ENCODE measurements at regions not wholly inside any gene's neighbourhood (a gene's known extent, or its start where the extent isn't known, plus 50 kb on each side); places are given as distances from the start of the nearest gene placed in this dataset.

DNA sequence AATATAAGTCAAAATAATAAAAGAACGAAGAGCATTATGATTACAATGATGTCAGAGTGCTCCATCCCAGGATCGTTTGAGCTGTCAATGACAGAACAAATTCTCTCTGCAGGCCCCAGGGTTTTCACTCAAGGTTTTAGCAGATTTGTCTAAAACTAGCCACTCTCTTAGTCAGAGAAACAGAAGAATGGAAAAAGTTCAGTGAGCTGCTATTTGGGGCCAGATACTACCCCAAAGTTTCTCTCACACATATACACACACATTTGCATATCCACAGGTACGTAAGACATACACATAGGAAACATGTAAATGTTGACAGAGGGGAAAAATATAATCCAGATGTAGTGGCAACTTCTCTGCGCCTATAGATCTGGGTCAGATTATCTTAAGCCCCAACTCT, 76.3 kb upstream of the SEMA6A start:
- DNase-seq: no peak

DNA sequence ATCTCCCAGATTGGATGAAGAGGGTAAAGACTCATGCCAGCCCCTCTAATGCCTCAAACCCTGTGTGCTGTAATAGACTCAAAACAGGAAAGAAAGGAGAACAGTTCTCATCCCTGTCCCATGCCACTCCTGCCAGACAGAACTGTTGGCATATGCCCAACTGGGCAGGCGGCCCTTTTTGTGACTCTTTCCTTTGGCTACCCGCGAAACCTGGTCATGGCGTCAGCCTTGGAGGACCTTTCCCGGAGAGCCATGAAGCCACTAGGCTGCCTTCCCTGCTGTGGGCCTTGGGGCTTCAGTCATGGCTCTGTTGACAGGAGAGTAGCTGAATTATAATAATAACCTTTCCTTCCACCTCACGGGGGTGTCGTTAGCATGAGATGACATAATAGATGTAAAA, 75.9 kb upstream of the SEMA6A start:
- no peak for DNase-seq

DNA sequence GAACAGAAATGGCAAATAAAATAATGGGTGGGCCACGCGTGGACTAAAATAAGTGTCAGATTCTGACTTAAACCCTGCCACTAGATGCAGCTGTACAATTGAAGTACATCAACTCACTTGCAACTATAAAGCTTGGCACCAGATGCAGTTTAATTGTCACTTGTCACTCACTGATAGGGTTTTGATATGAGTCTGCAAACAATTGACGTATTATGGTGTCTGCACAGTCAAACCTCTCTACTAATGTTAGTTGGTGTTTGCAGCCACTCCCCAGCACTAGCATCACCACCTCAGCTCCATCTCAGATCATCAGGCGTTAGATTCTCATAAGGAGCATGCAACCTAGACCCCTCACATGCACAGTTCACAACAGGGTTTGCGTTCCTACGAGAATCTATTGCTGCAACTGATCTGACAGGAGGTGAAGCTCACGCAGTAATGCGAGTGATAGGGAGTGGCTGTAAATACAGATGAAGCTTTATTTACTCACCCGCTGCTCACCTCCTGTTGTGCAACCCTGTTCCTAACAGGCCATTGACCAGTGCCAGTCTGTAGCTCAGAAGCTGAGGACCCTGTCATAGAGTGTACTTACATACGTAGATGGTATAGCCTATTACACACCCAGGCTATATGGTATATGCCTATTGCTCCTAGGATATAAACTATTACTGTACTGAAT, 72.1 kb upstream of the SEMA6A start:
- DNase-seq: no peak

DNA sequence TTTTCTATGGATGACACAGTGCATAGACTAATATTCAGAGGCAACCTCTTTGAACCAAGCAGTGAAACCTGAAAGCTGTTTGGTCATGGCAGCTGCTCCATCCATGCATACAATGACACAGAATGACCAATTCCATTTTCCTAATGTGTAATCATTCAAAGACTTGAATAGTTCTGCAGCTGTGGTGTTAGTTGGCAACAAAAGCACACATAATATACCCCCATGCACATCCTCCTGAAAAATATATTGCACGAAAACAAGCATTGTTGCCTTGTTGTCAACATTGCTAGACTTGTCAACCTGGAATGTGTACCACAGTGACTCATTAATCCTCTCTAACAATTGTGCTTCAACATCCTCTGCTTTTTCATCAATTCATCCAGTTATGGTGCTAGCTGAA, 71.0 kb upstream of the SEMA6A start:
- DNase-seq: no peak

DNA sequence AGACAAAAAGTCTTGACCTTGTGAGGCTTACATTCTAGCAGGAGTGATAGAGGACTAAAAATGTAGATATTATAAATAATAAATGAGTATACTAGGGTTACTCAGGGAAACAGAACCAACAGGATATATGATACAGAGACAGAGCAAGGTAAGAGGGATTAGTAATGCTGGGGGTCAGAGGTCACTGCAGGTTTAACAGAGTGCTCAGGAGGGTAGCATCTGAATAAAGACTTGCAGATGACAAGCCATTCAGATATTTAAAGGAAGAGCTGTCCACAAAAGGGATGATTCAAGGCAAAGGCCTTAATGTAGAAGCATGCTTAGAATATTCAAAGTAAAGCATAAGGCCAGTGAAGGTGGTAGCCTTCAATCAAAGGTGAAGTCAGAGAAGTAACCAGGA, 65.6 kb upstream of the SEMA6A start:
- DNase-seq: no peak

DNA sequence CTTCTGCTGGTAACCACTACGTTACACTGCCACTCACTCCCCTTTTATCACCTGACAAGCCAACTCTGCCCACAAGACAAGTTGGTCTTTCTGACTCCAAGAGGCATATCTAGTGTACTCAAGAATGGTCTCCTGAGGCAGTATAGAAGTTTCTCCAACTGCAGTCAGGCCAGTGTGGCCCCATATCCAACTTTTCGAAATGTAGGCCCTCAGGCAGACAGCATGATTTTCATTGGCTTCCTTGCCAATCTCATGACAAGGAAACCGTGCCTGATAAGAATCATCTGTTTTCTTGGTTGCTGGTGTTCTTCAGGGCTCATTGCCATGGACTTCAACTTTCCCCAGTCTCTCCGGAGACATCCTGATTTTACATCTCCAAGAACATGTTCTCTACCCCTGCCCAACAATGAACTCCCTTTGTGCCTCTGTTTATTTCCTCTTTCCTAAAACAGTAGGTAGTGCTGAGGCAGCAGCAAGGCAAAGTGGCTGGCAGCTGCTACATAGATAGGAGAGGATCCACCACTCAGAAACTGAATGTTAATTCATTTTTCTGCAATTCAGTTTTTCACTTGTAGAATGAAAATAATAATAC, 62.6 kb upstream of the SEMA6A start:
- DNase-seq: no peak

DNA sequence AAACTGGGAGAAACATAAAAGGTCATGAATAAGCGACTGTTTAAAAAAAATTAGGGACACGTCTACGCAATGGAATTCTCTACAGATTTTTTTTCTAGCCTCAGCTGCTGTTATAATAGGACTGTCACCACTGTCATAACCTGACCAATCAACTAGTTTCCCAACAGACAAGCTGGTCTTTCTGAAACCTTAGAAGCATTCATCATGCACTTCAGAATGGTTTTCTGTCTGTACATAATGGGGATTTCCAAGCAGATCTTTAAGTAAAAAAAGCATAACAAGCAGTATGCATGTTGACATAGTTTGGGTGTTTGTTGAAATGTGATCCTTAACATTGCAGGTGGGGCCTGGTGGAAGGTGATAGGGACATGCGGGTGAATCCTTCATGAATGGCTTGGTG, 58.3 kb upstream of the SEMA6A start:
- DNase-seq: no peak

DNA sequence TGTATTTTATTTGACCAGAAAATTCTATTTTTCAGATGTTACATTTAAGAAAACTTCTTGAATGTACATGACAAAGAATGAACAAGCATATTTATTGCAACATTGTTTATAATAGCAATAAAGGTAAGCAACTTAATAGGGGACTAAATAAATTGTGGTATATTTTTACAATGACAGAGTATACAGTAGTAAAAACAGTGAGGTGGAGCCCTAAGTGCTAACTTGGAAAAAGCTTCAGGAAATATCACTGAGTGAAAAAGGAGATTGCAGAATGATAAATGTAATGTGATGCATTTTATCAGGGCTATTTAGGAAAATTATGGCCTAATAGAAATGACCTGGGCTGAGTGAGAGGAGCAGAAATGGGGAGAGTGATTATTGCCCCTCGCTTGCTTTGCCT, 56.5 kb upstream of the SEMA6A start:
- DNase-seq: no peak

DNA sequence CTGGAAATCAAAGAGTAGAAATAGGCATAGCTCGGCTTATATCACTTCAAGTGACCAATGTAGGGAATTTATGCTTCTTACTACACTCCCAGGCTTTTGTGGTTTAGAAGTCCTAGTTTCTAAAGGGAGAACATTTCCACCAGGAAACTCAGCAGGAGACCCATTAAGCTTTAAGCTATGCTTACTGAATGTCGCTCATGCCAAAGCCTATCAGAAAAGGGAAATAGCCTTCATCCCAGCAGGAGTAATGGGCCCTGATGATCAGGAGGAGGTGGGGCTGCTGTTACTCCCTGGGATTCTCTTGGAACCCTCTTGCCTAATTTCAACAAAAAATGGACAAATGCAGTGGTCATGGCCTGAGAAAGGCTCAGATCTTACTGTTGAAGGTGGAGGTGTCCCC, 54.5 kb upstream of the SEMA6A start:
- DNase-seq: no peak

DNA sequence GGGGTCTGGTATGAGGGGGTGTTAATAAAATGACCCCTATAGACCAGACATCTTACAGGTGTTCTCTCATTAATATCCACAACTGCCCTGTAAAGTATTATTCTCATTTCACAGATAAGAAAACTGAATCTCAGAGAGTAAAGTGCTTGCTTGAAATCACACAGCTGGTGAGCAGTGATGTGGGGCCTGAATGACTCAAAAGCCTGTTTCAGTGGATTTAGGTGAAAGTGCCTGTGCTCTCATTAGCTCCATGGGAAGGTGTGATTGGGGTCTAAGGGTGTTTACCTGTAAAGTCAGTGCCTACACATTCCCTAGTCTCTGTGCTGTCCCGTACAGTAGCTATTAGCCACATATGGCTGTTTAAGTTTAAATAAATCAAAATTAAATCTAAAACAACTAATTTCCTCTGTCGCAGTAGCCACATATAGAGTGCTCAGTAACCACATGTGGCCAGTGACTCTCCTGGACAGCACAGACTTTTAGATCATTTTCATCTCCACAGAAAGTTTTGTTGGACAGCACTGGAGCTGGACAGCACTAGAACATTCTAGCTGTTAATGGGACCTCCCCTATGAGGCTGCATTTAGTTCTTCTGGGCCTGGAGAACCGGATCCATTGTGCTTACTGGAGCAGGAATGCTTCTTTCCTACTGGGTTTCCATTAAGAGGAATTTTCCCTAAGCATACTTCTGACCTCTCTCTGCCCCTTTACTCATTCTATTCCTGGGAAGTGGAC, 52.5 kb upstream of the SEMA6A start:
- no peak for DNase-seq

DNA sequence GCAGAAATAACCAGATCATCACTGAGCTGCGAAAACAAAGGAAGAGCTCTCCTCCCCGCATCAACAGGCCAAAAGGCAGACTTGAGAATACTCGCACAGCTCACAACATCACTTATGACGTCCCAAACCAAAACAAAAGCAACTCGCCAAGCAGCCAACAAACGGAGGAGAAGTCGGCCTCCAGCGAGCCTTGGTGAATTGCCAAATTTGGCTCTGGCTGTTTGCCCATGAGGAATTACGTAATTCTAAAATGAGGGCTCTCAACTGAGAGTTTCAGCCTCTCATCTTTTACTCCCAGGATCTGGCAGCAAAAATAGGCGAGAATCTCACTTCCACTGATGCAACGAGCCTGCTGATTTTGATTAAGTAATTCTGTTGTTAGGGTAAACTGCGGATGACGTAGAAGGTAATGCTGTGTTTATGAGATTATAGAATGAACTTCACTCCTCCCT, 51.7 kb upstream of the SEMA6A start:
- DNase-seq: no peak
